ENCODE measurements at regions not wholly inside any gene's neighbourhood (a gene's known extent, or its start where the extent isn't known, plus 50 kb on each side); places are given as distances from the start of the nearest gene placed in this dataset.

- Histone ChIP-seq H3K14ac (ENCODE audit: insufficient read length) (no peak overlapping the region), H3K79me1 (ENCODE audit: low read depth, low read length) (no peaks in the 10 kb centered on the region), H3K23ac (ENCODE audit: insufficient read length) (no peak overlapping the region), H3K56ac (replicated peaks; ENCODE audit: insufficient read length, low read depth, low read length) (no peak overlapping the region), H2BK12ac (ENCODE audit: low read depth, low read length) (no peak overlapping the region), H4K8ac (ENCODE audit: extremely low read depth, insufficient read depth, low read length) (no peak overlapping the region), H2AFZ (ENCODE audit: low read length) (no peak overlapping the region), H3K27me3 (replicated peaks in 1 of 4; ENCODE audit: control insufficient read depth in 3 of 4, extremely low read depth in 1 of 4, insufficient read depth in 3 of 4, low read length in 3 of 4) (no peaks in the 10 kb centered on the region), H3K9me3 (ENCODE audit: insufficient read depth in 2 of 2, low read depth in 1 of 2, low read length in 1 of 2) (peaks cover 5 to 9% of the 10 kb centered on the region in 2 experiments; a peak in 3 of 4 replicates), H4K91ac (replicated peaks; ENCODE audit: insufficient read length, low read length) (no peak overlapping the region), H3K27ac (ENCODE audit: low read depth, low read length) (no peak overlapping the region), H2BK20ac (ENCODE audit: low read length) (no peak overlapping the region), H3K4me3 (ENCODE audit: extremely low read depth in 1 of 4, insufficient read depth in 2 of 4, low read depth in 3 of 4, low read length in 4 of 4) (no peak overlapping the region), H3K4me2 (ENCODE audit: insufficient read depth in 1 of 2, low read depth in 2 of 2, low read length in 2 of 2) (no peak overlapping the region), H3K36me3 (ENCODE audit: control insufficient read depth in 2 of 4, insufficient read depth in 4 of 4, low read length in 3 of 4) (no peaks in the 10 kb centered on the region), H2BK120ac (replicated peaks; ENCODE audit: low read depth, low read length) (no peak overlapping the region), H3K18ac (ENCODE audit: extremely low read depth, low read length) (no peak overlapping the region), H2BK5ac (ENCODE audit: low read depth, low read length) (no peak overlapping the region), H4K20me1 (replicated peaks in 1 of 2; ENCODE audit: control insufficient read depth in 1 of 2, insufficient read depth in 2 of 2, low read length in 2 of 2) (no peaks in the 10 kb centered on the region), H3K9ac (replicated peaks in 1 of 4; ENCODE audit: extremely low read depth in 1 of 4, low read depth in 3 of 4, low read length in 3 of 4) (no peak overlapping the region), H3K79me2 (ENCODE audit: control insufficient read depth in 1 of 2, insufficient read depth in 2 of 2, low read length in 2 of 2) (no peaks in the 10 kb centered on the region), H2BK15ac (ENCODE audit: low read length) (0 out of 2 replicates have a peak overlapping the region, but pooled peaks have one; percentile 67), H3K4ac (replicated peaks; ENCODE audit: insufficient read length, low read depth, low read length) (no peak overlapping the region), H4K5ac (ENCODE audit: insufficient read length, low read depth, low read length) (no peak overlapping the region), H3K23me2 (ENCODE audit: low read depth, low read length) (no peaks in the 10 kb centered on the region), H3K4me1 (replicated peaks in 1 of 4; ENCODE audit: control insufficient read depth in 3 of 4, insufficient read depth in 4 of 4, low read length in 3 of 4) (peaks cover 3 to 7% (median 7%) of the 10 kb centered on the region in 4 experiments; a peak in 4 of 7 replicates), H2AK5ac (ENCODE audit: low read depth, low read length) (no peak overlapping the region)
- DNase-seq (ENCODE audit: low read depth in 1 of 2, low spot score in 2 of 2): no peak
- POLR2A ChIA-PET (ENCODE audit: partially characterized antibody): no interaction called here
- 92% methylated on average over 3 of the region's 3 CpGs; no CpG with 5 or more reads in 1 of the 2 experiments for WGBS, 2 experiments (ENCODE audit: extremely low coverage in 1 of 2, insufficient coverage in 1 of 2, insufficient read length in 1 of 2, insufficient replicate concordance in 2 of 2, low coverage in 1 of 2, low lambda C conversion rate in 2 of 2, missing lambda C conversion rate in 1 of 2)
- no peak for FAIRE-seq
- CTCF ChIA-PET (ENCODE audit: partially characterized antibody): interaction anchor here (0.7 kb wide), 1 partner anchor 8 kb away, joined by 3 read pairs; no protein-coding TSS in a partner anchor
- TF ChIP-seq POLR2AphosphoS5 (IDR thresholded peaks at IDR 0.05; ENCODE audit: low read depth, low read length) (no peak), TAF1 (IDR thresholded peaks at IDR 0.05; ENCODE audit: low read depth, low read length) (no peak)
These were observed 234.0 kb downstream of the DIRAS2 start for GRCh38 chr9:90408659-90409058.

Measured in H1 (cell line).